K562 (cell line): ENCODE measurements at regions not wholly inside any gene's neighbourhood (a gene's known extent, or its start where the extent isn't known, plus 50 kb on each side); places are given as distances from the start of the nearest gene placed in this dataset.

Experiments used
- ELF1 ChIP-seq: fragments of 200-800 bp; sonication (Bioruptor generic); IDR thresholded peaks from 2 replicates; pipeline ENCODE4 v1.6.1; 2016; ENCODE audit warnings: missing genetic modification characterization, missing compliant biosample characterization
- ERF ChIP-seq: fragments of 450-650 bp; formaldehyde crosslinking; IDR thresholded peaks from 2 replicates; pipeline ENCODE4 v1.4.0; 2020; ENCODE audit warnings: mild to moderate bottlenecking, mixed read lengths
- ETV6 ChIP-seq, 3 experiments: fragments of 150-350 bp in 1 of 3; sonication (generic) in 1 of 3; formaldehyde crosslinking in 1 of 3; IDR thresholded peaks; 2 replicates each; pipeline versions ENCODE4 v1.6.1 to v1.8.0; 2014 to 2022; ENCODE audit warnings: borderline replicate concordance in 2 of 3, low read depth in 2 of 3, antibody characterized with exemption in 1 of 3, low read length in 1 of 3, mild to moderate bottlenecking in 1 of 3, missing genetic modification reagents in 1 of 3
- KAT2B ChIP-seq: IDR thresholded peaks from one replicate; pipeline ENCODE4 v1.6.1; 2012; ENCODE audit warnings: low read depth, mild to moderate bottlenecking, control low read depth, inconsistent platforms, low read length, moderate library complexity
- KLF10 ChIP-seq: fragments of 250-450 bp; sonication (Bioruptor Pico); IDR thresholded peaks from 2 replicates; pipeline ENCODE4 v1.6.1; 2021; ENCODE audit warnings: matching md5 sums
- MBD2 ChIP-seq: sonication (generic); IDR thresholded peaks from 2 replicates; pipeline ENCODE4 v1.6.1; 2016; ENCODE audit warnings: low read depth, borderline replicate concordance
- PRMT5 ChIP-seq: sonication (generic); formaldehyde crosslinking; IDR thresholded peaks from 2 replicates; pipeline ENCODE4 v1.5.0; 2020; ENCODE audit warnings: missing genetic modification reagents
- PYGO2 ChIP-seq: fragments of 450-650 bp; IDR thresholded peaks from 2 replicates; pipeline ENCODE4 v1.6.1; 2016; ENCODE audit warnings: mild to moderate bottlenecking, missing genetic modification characterization, moderate library complexity, missing compliant biosample characterization
- RBM25 ChIP-seq: fragments of 200-400 bp; formaldehyde crosslinking; IDR thresholded peaks from 2 replicates; pipeline ENCODE4 v1.6.1; 2018; ENCODE audit warnings: low read length, low read depth, moderate library complexity; ENCODE audit not compliant: severe bottlenecking
- RFX5 ChIP-seq: IDR thresholded peaks from 2 replicates; pipeline ENCODE4 v1.6.1; 2011; ENCODE audit warnings: low read depth, mild to moderate bottlenecking, improper control_type of control experiment, low read length
- SAFB ChIP-seq: fragments of 200-400 bp; formaldehyde crosslinking; IDR thresholded peaks from 2 replicates; pipeline ENCODE4 v1.6.1; 2017; ENCODE audit warnings: low read depth, low read length, borderline replicate concordance
- SIX5 ChIP-seq, 2 experiments: IDR thresholded peaks; 2 replicates each; pipeline ENCODE4 v1.6.1; 2011; ENCODE audit warnings: low read length in 2 of 2, borderline replicate concordance in 1 of 2, low read depth in 1 of 2, mild to moderate bottlenecking in 1 of 2, moderate library complexity in 1 of 2; ENCODE audit not compliant: insufficient read depth in 1 of 2
- THAP12 ChIP-seq: fragments of 250-450 bp; sonication (Bioruptor Pico); IDR thresholded peaks from 2 replicates; pipeline ENCODE4 v1.9.0; 2021; ENCODE audit warnings: mild to moderate bottlenecking, inconsistent platforms
- XRCC5 ChIP-seq: fragments of 200-400 bp; formaldehyde crosslinking; IDR thresholded peaks from 2 replicates; pipeline ENCODE4 v1.6.1; 2017; ENCODE audit warnings: low read depth, mild to moderate bottlenecking, low read length
- YBX1 ChIP-seq: fragments of 450-650 bp; IDR thresholded peaks from 2 replicates; pipeline ENCODE4 v1.7.1; 2016; ENCODE audit warnings: mild to moderate bottlenecking
- ZMIZ1 ChIP-seq, 2 experiments: fragments of 150-350 bp in 1 of 2; IDR thresholded peaks; 2 replicates each; pipeline ENCODE4 v1.6.1; 2012 to 2016; ENCODE audit warnings: low read depth in 2 of 2, low read length in 2 of 2, mild to moderate bottlenecking in 1 of 2, moderate library complexity in 1 of 2
- ZNF134 ChIP-seq: fragments of 250-450 bp; sonication (Bioruptor Pico); conservative IDR thresholded peaks from 2 replicates; pipeline ENCODE4 v1.4.0; 2020
- ZNF143 ChIP-seq: sonication (generic); formaldehyde crosslinking; IDR thresholded peaks from 2 replicates; pipeline ENCODE4 v1.9.0; 2022; ENCODE audit warnings: mild to moderate bottlenecking, missing genetic modification reagents
- ZNF232 ChIP-seq: sonication (generic); formaldehyde crosslinking; IDR thresholded peaks from 2 replicates; pipeline ENCODE4 v1.8.0; 2022; ENCODE audit warnings: mild to moderate bottlenecking, missing genetic modification reagents
- ZNF507 ChIP-seq: conservative IDR thresholded peaks from 2 replicates; pipeline ENCODE4 v1.6.1; 2017; ENCODE audit warnings: missing genetic modification characterization, missing compliant biosample characterization
- ZNF717 ChIP-seq: fragments of 250-450 bp; sonication (Bioruptor Pico); IDR thresholded peaks from 2 replicates; pipeline ENCODE4 v1.5.0; 2021
- ZNF79 ChIP-seq: fragments of 250-450 bp; sonication (Bioruptor Pico); IDR thresholded peaks from 2 replicates; pipeline ENCODE4 v1.4.0; 2020; ENCODE audit warnings: low read depth, mild to moderate bottlenecking, moderate library complexity
- TF ChIP-seq, protein P1 (sequence below), 2 experiments: fragments of 200-800 bp in 1 of 2; sonication (Bioruptor generic) in 1 of 2; sonication (generic) in 1 of 2; formaldehyde crosslinking in 1 of 2; IDR thresholded peaks in 1 of 2; conservative IDR thresholded peaks in 1 of 2; 2 replicates each; pipeline versions ENCODE4 v1.5.0 to v1.6.1; 2016 to 2020; ENCODE audit warnings: missing compliant biosample characterization in 1 of 2, missing genetic modification characterization in 1 of 2, missing genetic modification reagents in 1 of 2

GRCh38 chr22:22772883-22773282 is 114.7 kb upstream of the IGLL5 start (continued):
- TF ChIP-seq, protein P1, sequence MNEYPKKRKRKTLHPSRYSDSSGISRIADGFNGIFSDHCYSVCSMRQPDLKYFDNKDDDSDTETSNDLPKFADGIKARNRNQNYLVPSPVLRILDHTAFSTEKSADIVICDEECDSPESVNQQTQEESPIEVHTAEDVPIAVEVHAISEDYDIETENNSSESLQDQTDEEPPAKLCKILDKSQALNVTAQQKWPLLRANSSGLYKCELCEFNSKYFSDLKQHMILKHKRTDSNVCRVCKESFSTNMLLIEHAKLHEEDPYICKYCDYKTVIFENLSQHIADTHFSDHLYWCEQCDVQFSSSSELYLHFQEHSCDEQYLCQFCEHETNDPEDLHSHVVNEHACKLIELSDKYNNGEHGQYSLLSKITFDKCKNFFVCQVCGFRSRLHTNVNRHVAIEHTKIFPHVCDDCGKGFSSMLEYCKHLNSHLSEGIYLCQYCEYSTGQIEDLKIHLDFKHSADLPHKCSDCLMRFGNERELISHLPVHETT (CRISPR knock-in tag; conservative IDR thresholded peaks at IDR 0.05 in 1 of 2, IDR thresholded peaks at IDR 0.05 in 1 of 2): 0 out of 4 replicates have a peak, but pooled peaks of 1 of the 2 experiments have one; percentile 22
- TF ChIP-seq MBD2 (no peak), ZNF79 (CRISPR knock-in tag) (no peak), ZNF134 (CRISPR knock-in tag) (no peak), ZNF507 (tag) (no peak), ZMIZ1 (IDR thresholded peaks at IDR 0.05; ENCODE audit: low read depth in 2 of 2, low read length in 2 of 2) (0 out of 4 replicates have a peak, but pooled peaks of 1 of the 2 experiments have one; percentile 41), XRCC5 (no peak), ETV6 (IDR thresholded peaks at IDR 0.05; ENCODE audit: borderline replicate concordance in 1 of 2, low read depth in 2 of 2, low read length in 1 of 2) (no peak), ETV6 (CRISPR knock-in tag; IDR thresholded peaks at IDR 0.05; ENCODE audit: borderline replicate concordance) (no peak), THAP12 (CRISPR knock-in tag) (no peak), ELF1 (no peak), ZNF717 (no peak), YBX1 (no peak), RFX5 (no peak), RBM25 (no peak), SAFB (no peak), ERF (CRISPR knock-in tag) (no peak), ZNF143 (CRISPR knock-in tag) (no peak), ZNF232 (no peak), PRMT5 (CRISPR knock-in tag) (no peak), SIX5 (IDR thresholded peaks at IDR 0.05; ENCODE audit: borderline replicate concordance in 1 of 2, insufficient read depth in 1 of 2, low read depth in 1 of 2, low read length in 2 of 2) (no peak), KLF10 (no peak), PYGO2 (no peak), KAT2B (no peak)
